PFSK-1 (cell line): ENCODE measurements at regions not wholly inside any gene's neighbourhood (a gene's known extent, or its start where the extent isn't known, plus 50 kb on each side); places are given as distances from the start of the nearest gene placed in this dataset.

ENCODE experiments used
- POLR2AphosphoS5 ChIP-seq: IDR thresholded peaks from 2 replicates; pipeline ENCODE4 v1.6.1; 2012; ENCODE audit warnings: low read depth, mild to moderate bottlenecking, control low read depth, low read length, moderate library complexity
- SIN3A ChIP-seq: IDR thresholded peaks from 2 replicates; pipeline ENCODE4 v1.6.1; 2012; ENCODE audit warnings: mild to moderate bottlenecking, low read length, moderate library complexity, borderline replicate concordance; ENCODE audit not compliant: insufficient read depth

- TF ChIP-seq POLR2AphosphoS5 = no peak
- TF ChIP-seq SIN3A = no peak
These were observed 99.7 kb downstream of the KCNRG start for GRCh38 chr13:50114961-50115360.
